Sigmoid colon (tissue), 6 donors: ENCODE measurements at regions not wholly inside any gene's neighbourhood (a gene's known extent, or its start where the extent isn't known, plus 50 kb on each side); places are given as distances from the start of the nearest gene placed in this dataset.
"Not testable (repeated sequence)": the region's sequence is repeated elsewhere in the genome, so short reads cannot be mapped to it uniquely, and the experiment has no call there.

Experiments
- DNase-seq: peaks from one replicate; pipeline ENCODE4 v3.0.0-alpha.2; 2019
- H3K27ac ChIP-seq, 4 donors: fragments of 200-600 bp; sonication (generic); one replicate each; pipeline ENCODE4 v1.5.1; 2016 to 2019; ENCODE audit warnings: mild to moderate bottlenecking in 1 of 4
- H3K27me3 ChIP-seq, 3 donors: fragments of 200-600 bp; sonication (generic); one replicate each; pipeline ENCODE4 v1.5.1; 2019; ENCODE audit warnings: mild to moderate bottlenecking in 1 of 3
- H3K36me3 ChIP-seq, 4 donors: fragments of 200-600 bp; sonication (generic); one replicate each; pipeline ENCODE4 v1.5.1; 2016 to 2019
- H3K4me1 ChIP-seq, 4 donors: fragments of 200-600 bp; sonication (generic); one replicate each; pipeline ENCODE4 v1.5.1; 2017 to 2019
- H3K4me3 ChIP-seq, 4 donors: fragments of 200-600 bp; sonication (generic); one replicate each; pipeline ENCODE4 v1.5.1; 2017 to 2019; ENCODE audit warnings: mild to moderate bottlenecking in 2 of 4, moderate library complexity in 1 of 4
- H3K9me3 ChIP-seq, 4 donors: fragments of 200-600 bp in 3 of 4; sonication (generic) in 3 of 4; one replicate each; pipeline versions ENCODE4 v1.5.1 to v1.6.1; 2013 to 2019
- EP300 ChIP-seq, 4 donors: sonication (generic); formaldehyde crosslinking; IDR thresholded peaks; one replicate each; pipeline ENCODE4 v1.6.1; 2017; ENCODE audit warnings: antibody characterized with exemption in 4 of 4
- POLR2A ChIP-seq, 2 donors: fragments of 450-650 bp; IDR thresholded peaks; one replicate each; pipeline ENCODE4 v1.6.1; 2016; ENCODE audit warnings: antibody characterized with exemption in 2 of 2, mild to moderate bottlenecking in 2 of 2, moderate library complexity in 2 of 2
- POLR2AphosphoS5 ChIP-seq, 4 donors: sonication (generic); formaldehyde crosslinking; IDR thresholded peaks; one replicate each; pipeline ENCODE4 v1.6.1; 2017; ENCODE audit warnings: antibody characterized with exemption in 4 of 4
- WGBS, 2 donors: extraction: QIAGEN DNeasy Blood & Tissue Kit; methylation state at CpG; one replicate each; pipeline ENCODE4 v1.1.7; 2013; 5-methylcytosine and 5-hydroxymethylcytosine counted together
- intact Hi-C: fragments of 100-400 bp; cut with DNase I; formaldehyde crosslinking; loops from one replicate; pipeline ENCODE4 v1.15.1; 2023
- TF ChIP-seq, protein P1 (sequence below), 4 experiments: fragments of 450-650 bp in 3 of 4; fragments of 200-600 bp in 1 of 4; IDR thresholded peaks; one replicate each; pipeline ENCODE4 v1.5.1; 2016 to 2019; ENCODE audit warnings: antibody characterized with exemption in 4 of 4, mild to moderate bottlenecking in 3 of 4, moderate library complexity in 2 of 4
- donor health status: healthy with polysubstance abuse.
- donor health status: healthy.

DNA sequence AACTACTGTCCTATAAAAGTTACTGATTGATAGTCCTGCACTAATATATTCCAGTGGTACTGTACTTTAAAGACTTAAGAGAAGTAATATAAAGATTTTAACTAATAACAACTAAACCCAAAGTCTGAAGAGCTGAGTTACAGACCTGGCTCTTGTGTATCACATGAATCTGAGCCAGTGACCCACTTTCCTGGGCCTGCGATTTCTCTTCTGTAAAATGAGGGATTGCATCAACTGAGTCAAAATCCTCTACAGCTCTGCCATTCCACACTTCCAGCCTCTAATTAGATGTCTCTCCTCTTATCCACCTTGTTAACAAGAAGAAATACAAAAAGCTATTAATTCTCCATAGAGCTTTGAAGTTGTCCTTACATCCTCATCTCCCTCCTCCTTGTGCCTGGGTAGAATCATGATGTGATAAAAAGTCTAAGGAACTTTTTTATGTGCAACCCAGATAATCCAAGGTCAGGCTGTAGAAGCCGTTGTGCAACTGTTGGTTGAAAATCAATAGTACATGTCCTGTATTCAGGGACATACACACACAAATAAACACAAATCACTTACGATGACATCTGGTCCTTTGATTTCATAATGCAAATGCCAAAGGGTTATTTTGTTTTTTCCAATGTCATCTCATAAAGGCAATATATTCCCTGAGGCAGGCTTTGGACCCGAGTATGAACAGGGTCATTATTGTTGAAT lies 410.3 kb downstream of the KCNA4 start:
- Histone ChIP-seq H3K36me3 (no peaks in the 10 kb centered on the region), H3K4me3 (no peak overlapping the region), H3K9me3 (no peaks in the 10 kb centered on the region), H3K4me1 (no peaks in the 10 kb centered on the region), H3K27ac (no peak overlapping the region), H3K27me3 (no peaks in the 10 kb centered on the region)
- intact Hi-C loops = no loop called here
- no peak for DNase-seq
- 70 to 75% methylated on average over 4 of the region's 4 CpGs for WGBS, 2 donors
- TF ChIP-seq POLR2AphosphoS5 (IDR thresholded peaks at IDR 0.05) (no peak), EP300 (IDR thresholded peaks at IDR 0.05) (no peak), POLR2A (IDR thresholded peaks at IDR 0.05) (no peak)
- TF ChIP-seq, protein P1, sequence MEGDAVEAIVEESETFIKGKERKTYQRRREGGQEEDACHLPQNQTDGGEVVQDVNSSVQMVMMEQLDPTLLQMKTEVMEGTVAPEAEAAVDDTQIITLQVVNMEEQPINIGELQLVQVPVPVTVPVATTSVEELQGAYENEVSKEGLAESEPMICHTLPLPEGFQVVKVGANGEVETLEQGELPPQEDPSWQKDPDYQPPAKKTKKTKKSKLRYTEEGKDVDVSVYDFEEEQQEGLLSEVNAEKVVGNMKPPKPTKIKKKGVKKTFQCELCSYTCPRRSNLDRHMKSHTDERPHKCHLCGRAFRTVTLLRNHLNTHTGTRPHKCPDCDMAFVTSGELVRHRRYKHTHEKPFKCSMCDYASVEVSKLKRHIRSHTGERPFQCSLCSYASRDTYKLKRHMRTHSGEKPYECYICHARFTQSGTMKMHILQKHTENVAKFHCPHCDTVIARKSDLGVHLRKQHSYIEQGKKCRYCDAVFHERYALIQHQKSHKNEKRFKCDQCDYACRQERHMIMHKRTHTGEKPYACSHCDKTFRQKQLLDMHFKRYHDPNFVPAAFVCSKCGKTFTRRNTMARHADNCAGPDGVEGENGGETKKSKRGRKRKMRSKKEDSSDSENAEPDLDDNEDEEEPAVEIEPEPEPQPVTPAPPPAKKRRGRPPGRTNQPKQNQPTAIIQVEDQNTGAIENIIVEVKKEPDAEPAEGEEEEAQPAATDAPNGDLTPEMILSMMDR (IDR thresholded peaks at IDR 0.05) = no peak

GRCh38 chr11:29600151-29600575 lies 416.7 kb downstream of the KCNA4 start:
- intact Hi-C loops, DNase-seq, H3K4me1 ChIP-seq, H3K27ac ChIP-seq, H3K9me3 ChIP-seq, H3K4me3 ChIP-seq, H3K27me3 ChIP-seq, H3K36me3 ChIP-seq: not testable (repeated sequence)
- WGBS, 2 donors = 97% methylated on average over 27 of the region's 27 CpGs

DNA sequence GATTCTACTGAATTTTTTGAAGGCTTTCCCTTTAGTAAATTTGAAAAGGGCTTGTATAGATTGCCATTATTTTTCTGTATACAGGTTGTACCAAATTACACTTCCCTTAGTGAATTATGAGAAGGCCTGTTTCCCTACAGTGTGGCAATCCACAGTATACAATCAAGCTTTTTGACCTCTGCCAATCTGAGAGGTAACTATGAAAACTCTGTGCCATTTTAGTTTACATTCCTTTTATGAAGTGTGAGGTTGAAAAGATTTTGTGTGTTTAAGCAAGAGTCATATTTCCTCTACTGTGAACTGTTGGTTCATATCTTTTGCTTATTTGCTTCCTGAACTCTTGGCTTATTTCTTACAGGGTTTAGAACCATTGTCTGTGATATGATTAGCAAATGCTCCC lies 432.5 kb downstream of the KCNA4 start:
- no peaks in the 10 kb centered on the region for H3K27me3 ChIP-seq
- peaks cover 0 to 1% (median 0%) of the 10 kb centered on the region in 4 donors for H3K9me3 ChIP-seq
- TF ChIP-seq POLR2AphosphoS5 (IDR thresholded peaks at IDR 0.05) = no peak
- H3K27ac ChIP-seq = no peak overlapping the region
- intact Hi-C loops = no loop called here
- no peaks in the 10 kb centered on the region for H3K4me1 ChIP-seq
- DNase-seq = no peak
- no peaks in the 10 kb centered on the region for H3K36me3 ChIP-seq
- H3K4me3 ChIP-seq = no peak overlapping the region

GRCh38 chr11:29578806-29579205 lies 438.0 kb downstream of the KCNA4 start:
- Histone ChIP-seq H3K4me3 (no peak overlapping the region), H3K27me3 (no peaks in the 10 kb centered on the region), H3K36me3 (no peaks in the 10 kb centered on the region), H3K4me1 (no peaks in the 10 kb centered on the region), H3K27ac (no peak overlapping the region), H3K9me3 (no peaks in the 10 kb centered on the region)
- intact Hi-C loops = no loop called here
- WGBS, 2 donors = 73 to 84% methylated on average over 2 of the region's 2 CpGs
- no peak for TF ChIP-seq POLR2AphosphoS5 (IDR thresholded peaks at IDR 0.05)
- TF ChIP-seq EP300 (IDR thresholded peaks at IDR 0.05) = no peak
- TF ChIP-seq POLR2A (IDR thresholded peaks at IDR 0.05) = no peak
- TF ChIP-seq, protein P1 (IDR thresholded peaks at IDR 0.05) = no peak
- no peak for DNase-seq

GRCh38 chr11:29564486-29564885 lies 452.3 kb downstream of the KCNA4 start:
- no peak for DNase-seq
- Histone ChIP-seq H3K27ac (no peak overlapping the region), H3K4me1 (no peaks in the 10 kb centered on the region), H3K9me3 (no peaks in the 10 kb centered on the region), H3K4me3 (no peak overlapping the region), H3K27me3 (no peaks in the 10 kb centered on the region), H3K36me3 (no peaks in the 10 kb centered on the region)
- intact Hi-C loops = no loop called here
- TF ChIP-seq, protein P1 (IDR thresholded peaks at IDR 0.05) = no peak
- no peak for TF ChIP-seq POLR2A (IDR thresholded peaks at IDR 0.05)
- no peak for TF ChIP-seq EP300 (IDR thresholded peaks at IDR 0.05)
- TF ChIP-seq POLR2AphosphoS5 (IDR thresholded peaks at IDR 0.05) = no peak

- H3K4me1 ChIP-seq = no peaks in the 10 kb centered on the region
- TF ChIP-seq POLR2A (IDR thresholded peaks at IDR 0.05) (no peak), POLR2AphosphoS5 (IDR thresholded peaks at IDR 0.05) (no peak), EP300 (IDR thresholded peaks at IDR 0.05) (no peak)
- TF ChIP-seq, protein P1 (IDR thresholded peaks at IDR 0.05) = no peak
- WGBS, 2 donors = 62 to 91% methylated on average over 3 of the region's 3 CpGs
Observed at GRCh38 chr11:29562183-29562582, 454.6 kb downstream of the KCNA4 start.

More at GRCh38 chr11:29562183-29562582, 454.6 kb downstream of the KCNA4 start:
- Histone ChIP-seq H3K9me3 (peaks cover 0 to 2% (median 0%) of the 10 kb centered on the region in 4 donors), H3K4me3 (no peak overlapping the region), H3K27me3 (no peaks in the 10 kb centered on the region), H3K27ac (no peak overlapping the region), H3K36me3 (no peaks in the 10 kb centered on the region)
- intact Hi-C loops = no loop called here
- DNase-seq = no peak
